H9 (cell line): ENCODE measurements at regions not wholly inside any gene's neighbourhood (a gene's known extent, or its start where the extent isn't known, plus 50 kb on each side); places are given as distances from the start of the nearest gene placed in this dataset.

Experiments
- DNase-seq: peaks from one replicate; pipeline ENCODE4 v3.0.0-alpha.2; 2017
- H2AFZ ChIP-seq: one replicate; pipeline ENCODE4 v1.6.1; 2013; ENCODE audit warnings: mild to moderate bottlenecking, low read length, control low read depth, moderate library complexity
- H2AK5ac ChIP-seq: 2 replicates; pipeline ENCODE4 v1.6.1; 2013; ENCODE audit warnings: low read length, control low read depth, mixed read lengths; ENCODE audit not compliant: insufficient read length
- H2BK120ac ChIP-seq: one replicate; pipeline ENCODE4 v1.6.1; 2013; ENCODE audit warnings: low read depth, mild to moderate bottlenecking, low read length, control low read depth, inconsistent platforms; ENCODE audit not compliant: poor library complexity, severe bottlenecking
- H2BK12ac ChIP-seq: 2 replicates; pipeline ENCODE4 v1.6.1; 2013; ENCODE audit warnings: low read length, control low read depth, mixed read lengths, low read depth; ENCODE audit not compliant: insufficient read length
- H2BK15ac ChIP-seq: 2 replicates; pipeline ENCODE4 v1.6.1; 2013; ENCODE audit warnings: low read depth, low read length, control low read depth
- H2BK20ac ChIP-seq: one replicate; pipeline ENCODE4 v1.6.1; 2013; ENCODE audit warnings: low read depth, mild to moderate bottlenecking, low read length, control low read depth, inconsistent platforms; ENCODE audit not compliant: poor library complexity, severe bottlenecking
- H2BK5ac ChIP-seq: 2 replicates; pipeline ENCODE4 v1.6.1; 2013; ENCODE audit warnings: low read length, control low read depth, mixed read lengths; ENCODE audit not compliant: insufficient read length
- H3K14ac ChIP-seq: 2 replicates; pipeline ENCODE4 v1.6.1; 2013; ENCODE audit warnings: low read length, control low read depth; ENCODE audit not compliant: insufficient read depth
- H3K18ac ChIP-seq: 2 replicates; pipeline ENCODE4 v1.6.1; 2013; ENCODE audit warnings: low read depth, mild to moderate bottlenecking, mixed read lengths, low read length, control low read depth; ENCODE audit not compliant: insufficient read length
- H3K23ac ChIP-seq: 2 replicates; pipeline ENCODE4 v1.6.1; 2013; ENCODE audit warnings: low read length, control low read depth, mixed read lengths, low read depth; ENCODE audit not compliant: insufficient read length
- H3K23me2 ChIP-seq: 2 replicates; pipeline ENCODE4 v1.6.1; 2013; ENCODE audit warnings: low read depth, mild to moderate bottlenecking, mixed read lengths, low read length, control low read depth; ENCODE audit not compliant: insufficient read length, poor library complexity, severe bottlenecking
- H3K27ac ChIP-seq: 2 replicates; pipeline ENCODE4 v1.5.1; 2013; ENCODE audit warnings: low read length, control low read depth, mixed read lengths, low read depth; ENCODE audit not compliant: insufficient read length
- H3K27me3 ChIP-seq: 2 replicates; pipeline ENCODE4 v1.6.1; 2013; ENCODE audit warnings: low read length, control low read depth, inconsistent platforms; ENCODE audit not compliant: insufficient read depth
- H3K4ac ChIP-seq: 2 replicates; pipeline ENCODE4 v1.6.1; 2013; ENCODE audit warnings: low read depth, mild to moderate bottlenecking, control low read depth, inconsistent platforms, low read length, moderate library complexity
- H3K4me1 ChIP-seq: 2 replicates; pipeline ENCODE4 v1.6.1; 2013; ENCODE audit warnings: low read length, control low read depth, inconsistent platforms; ENCODE audit not compliant: insufficient read depth
- H3K4me2 ChIP-seq: 2 replicates; pipeline ENCODE4 v1.6.1; 2013; ENCODE audit warnings: low read length, control low read depth, mixed read lengths; ENCODE audit not compliant: insufficient read length, insufficient read depth
- H3K56ac ChIP-seq: 2 replicates; pipeline ENCODE4 v1.6.1; 2013; ENCODE audit warnings: low read depth, mild to moderate bottlenecking, mixed read lengths, low read length, control low read depth; ENCODE audit not compliant: insufficient read length
- H3K79me1 ChIP-seq: 2 replicates; pipeline ENCODE4 v1.6.1; 2013; ENCODE audit warnings: low read depth, mild to moderate bottlenecking, moderate library complexity, low read length, control low read depth, inconsistent platforms; ENCODE audit not compliant: insufficient read depth, poor library complexity, severe bottlenecking
- H3K79me2 ChIP-seq: 2 replicates; pipeline ENCODE4 v1.6.1; 2013; ENCODE audit warnings: low read length, control low read depth, inconsistent platforms; ENCODE audit not compliant: insufficient read depth
- H3K9ac ChIP-seq: 2 replicates; pipeline ENCODE4 v1.6.1; 2013; ENCODE audit warnings: low read length, control low read depth, mixed read lengths; ENCODE audit not compliant: insufficient read length; ENCODE audit errors: extremely low read depth
- H3K9me3 ChIP-seq: one replicate; pipeline ENCODE4 v1.6.1; 2013; ENCODE audit warnings: low read depth, low read length, inconsistent platforms; ENCODE audit not compliant: control insufficient read depth
- H3T11ph ChIP-seq: one replicate; pipeline ENCODE4 v1.6.1; 2013; ENCODE audit warnings: mild to moderate bottlenecking, low read length, control low read depth, inconsistent platforms
- H4K20me1 ChIP-seq: one replicate; pipeline ENCODE4 v1.6.1; 2013; ENCODE audit not compliant: control insufficient read depth, insufficient read length, insufficient read depth
- H4K5ac ChIP-seq: 2 replicates; pipeline ENCODE4 v1.6.1; 2013; ENCODE audit warnings: low read depth, mild to moderate bottlenecking, mixed read lengths, low read length, control low read depth; ENCODE audit not compliant: insufficient read length
- H4K8ac ChIP-seq: replicated peaks from 2 replicates; pipeline ENCODE4 v1.6.1; 2013; ENCODE audit warnings: low read length, control low read depth, mixed read lengths, low read depth; ENCODE audit not compliant: insufficient read length
- H4K91ac ChIP-seq: 2 replicates; pipeline ENCODE4 v1.6.1; 2013; ENCODE audit warnings: low read depth, mild to moderate bottlenecking, moderate library complexity, mixed read lengths, low read length, control low read depth; ENCODE audit not compliant: insufficient read length
- H3K27ac Mint-ChIP-seq, 3 experiments: 2 replicates in 2 of 3; 3 replicates in 1 of 3; pipeline ENCODE4 v1.8.0; 2020 to 2021; ENCODE audit warnings: mixed read lengths in 3 of 3, mild to moderate bottlenecking in 1 of 3, moderate library complexity in 1 of 3
- H3K27me3 Mint-ChIP-seq: 2 replicates; pipeline ENCODE4 v1.8.0; 2021; ENCODE audit warnings: low read depth, mild to moderate bottlenecking, moderate library complexity, mixed read lengths
- H3K36me3 Mint-ChIP-seq, 3 experiments: 2 replicates in 2 of 3; 3 replicates in 1 of 3; pipeline ENCODE4 v1.8.0; 2020 to 2021; ENCODE audit warnings: low read depth in 3 of 3, mixed read lengths in 3 of 3; ENCODE audit not compliant: insufficient read depth in 1 of 3
- H3K4me1 Mint-ChIP-seq, 2 experiments: 2 replicates each; pipeline ENCODE4 v1.8.0; 2020; ENCODE audit warnings: mixed read lengths in 2 of 2
- H3K4me3 Mint-ChIP-seq, 2 experiments: 2 replicates in 1 of 2; 3 replicates in 1 of 2; pipeline ENCODE4 v1.8.0; 2020 to 2021; ENCODE audit warnings: mild to moderate bottlenecking in 2 of 2, mixed read lengths in 2 of 2, moderate library complexity in 1 of 2
- H3K9me3 Mint-ChIP-seq, 2 experiments: 2 replicates in 1 of 2; 3 replicates in 1 of 2; pipeline ENCODE4 v1.8.0; 2020; ENCODE audit warnings: mild to moderate bottlenecking in 2 of 2, mixed read lengths in 2 of 2, moderate library complexity in 1 of 2
- WGBS: extraction: QIAGEN DNeasy Blood & Tissue Kit; methylation state at CpG from one replicate; pipeline ENCODE4 v1.1.7; 2013; ENCODE audit warnings: missing lambda C conversion rate, low lambda C conversion rate, mixed read lengths; ENCODE audit not compliant: insufficient read length; ENCODE audit errors: extremely low coverage; 5-methylcytosine and 5-hydroxymethylcytosine counted together
- TF ChIP-seq, protein P1 (sequence below): fragments of 200-600 bp; sonication (generic); conservative IDR thresholded peaks from 3 replicates; pipeline ENCODE4 v1.8.0; 2021; ENCODE audit warnings: antibody characterized with exemption, mild to moderate bottlenecking

DNA sequence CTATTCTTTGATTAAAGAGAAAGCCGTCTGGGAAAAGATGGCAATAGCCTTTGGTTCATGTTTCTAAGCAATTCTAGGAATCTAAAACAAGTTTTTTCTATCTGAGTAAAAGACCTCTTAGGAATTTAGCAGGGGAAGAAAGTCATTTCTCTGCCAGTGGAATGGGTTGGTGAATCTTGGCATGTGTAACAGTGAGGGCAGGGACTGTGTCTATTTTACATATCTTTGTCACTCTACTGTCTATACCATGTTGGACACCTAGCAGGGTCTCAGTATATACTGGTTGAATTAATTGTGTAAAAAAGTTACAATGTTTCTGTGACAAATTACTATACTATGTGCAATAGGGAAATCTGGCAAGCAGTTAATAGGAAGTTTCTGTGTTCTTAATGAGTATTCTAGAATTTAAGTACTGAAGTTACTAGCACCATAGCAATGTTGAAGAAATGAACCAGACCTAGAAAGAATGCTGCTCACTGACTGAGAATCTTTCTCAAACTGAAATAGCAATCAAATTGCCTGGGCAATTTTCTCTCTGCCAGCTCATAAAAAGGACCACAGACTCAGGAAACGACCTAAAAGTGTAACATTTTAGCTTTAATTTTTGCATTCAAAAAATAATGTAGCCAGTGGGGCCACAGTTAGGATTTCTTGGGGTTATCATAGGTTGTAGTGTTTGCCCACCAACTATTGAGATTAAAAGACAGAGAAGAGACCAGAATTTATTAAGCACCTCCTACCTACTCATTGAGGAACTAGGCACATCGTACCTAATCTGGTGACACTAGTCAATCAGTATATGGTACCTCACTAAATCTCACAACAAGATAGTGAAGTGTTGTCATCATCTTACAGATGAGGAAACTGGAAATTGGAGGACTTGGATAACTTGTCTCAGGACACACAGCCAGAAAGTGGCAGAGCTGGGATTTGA lies 56.2 kb upstream of the LEKR1 start:
- H3K18ac ChIP-seq = no peak overlapping the region
- no peaks in the 10 kb centered on the region for H3K79me1 ChIP-seq
- H3K4ac ChIP-seq = no peak overlapping the region
- no peaks in the 10 kb centered on the region for H4K20me1 ChIP-seq
- H3K14ac ChIP-seq = no peak overlapping the region
- Mint-ChIP-seq H3K27ac (no peak overlapping the region), H3K27me3 (peaks cover 2% of the 10 kb centered on the region; the same call in 1 of the 2 replicates), H3K4me3 (no peak overlapping the region), H3K4me1 (no peaks in the 10 kb centered on the region), H3K36me3 (no peaks in the 10 kb centered on the region), H3K9me3 (no peaks in the 10 kb centered on the region)
- no peaks in the 10 kb centered on the region for H3K23me2 ChIP-seq
- H3T11ph ChIP-seq = no peak overlapping the region
- H3K27me3 ChIP-seq = no peaks in the 10 kb centered on the region
- H3K23ac ChIP-seq = no peak overlapping the region
- H3K9me3 ChIP-seq = no peaks in the 10 kb centered on the region
- H3K4me2 ChIP-seq = no peak overlapping the region
- H2BK15ac ChIP-seq = no peak overlapping the region
- no peak overlapping the region for H4K91ac ChIP-seq
- H3K56ac ChIP-seq = no peak overlapping the region
- WGBS = no CpG with 5 or more reads among the region's 3 CpGs
- TF ChIP-seq, protein P1, sequence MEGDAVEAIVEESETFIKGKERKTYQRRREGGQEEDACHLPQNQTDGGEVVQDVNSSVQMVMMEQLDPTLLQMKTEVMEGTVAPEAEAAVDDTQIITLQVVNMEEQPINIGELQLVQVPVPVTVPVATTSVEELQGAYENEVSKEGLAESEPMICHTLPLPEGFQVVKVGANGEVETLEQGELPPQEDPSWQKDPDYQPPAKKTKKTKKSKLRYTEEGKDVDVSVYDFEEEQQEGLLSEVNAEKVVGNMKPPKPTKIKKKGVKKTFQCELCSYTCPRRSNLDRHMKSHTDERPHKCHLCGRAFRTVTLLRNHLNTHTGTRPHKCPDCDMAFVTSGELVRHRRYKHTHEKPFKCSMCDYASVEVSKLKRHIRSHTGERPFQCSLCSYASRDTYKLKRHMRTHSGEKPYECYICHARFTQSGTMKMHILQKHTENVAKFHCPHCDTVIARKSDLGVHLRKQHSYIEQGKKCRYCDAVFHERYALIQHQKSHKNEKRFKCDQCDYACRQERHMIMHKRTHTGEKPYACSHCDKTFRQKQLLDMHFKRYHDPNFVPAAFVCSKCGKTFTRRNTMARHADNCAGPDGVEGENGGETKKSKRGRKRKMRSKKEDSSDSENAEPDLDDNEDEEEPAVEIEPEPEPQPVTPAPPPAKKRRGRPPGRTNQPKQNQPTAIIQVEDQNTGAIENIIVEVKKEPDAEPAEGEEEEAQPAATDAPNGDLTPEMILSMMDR = no peak
- H2BK5ac ChIP-seq = no peak overlapping the region
- no peak overlapping the region for H3K9ac ChIP-seq
- H2BK12ac ChIP-seq = no peak overlapping the region
- H3K79me2 ChIP-seq = no peaks in the 10 kb centered on the region
- H2BK20ac ChIP-seq = no peak overlapping the region
- no peak overlapping the region for H3K27ac ChIP-seq
- no peak overlapping the region for H4K5ac ChIP-seq
- H2AFZ ChIP-seq = no peak overlapping the region
- no peaks in the 10 kb centered on the region for H3K4me1 ChIP-seq
- no peak overlapping the region for H4K8ac ChIP-seq
- no peak overlapping the region for H2BK120ac ChIP-seq
- no peak for DNase-seq
- H2AK5ac ChIP-seq = no peak overlapping the region
